SIG-M5 treated with dmso at 0.1 percent for 504 hours (cell line): ENCODE measurements at regions not wholly inside any gene's neighbourhood (a gene's known extent, or its start where the extent isn't known, plus 50 kb on each side); places are given as distances from the start of the nearest gene placed in this dataset.
"Not testable (repeated sequence)": the region's sequence is repeated elsewhere in the genome, so short reads cannot be mapped to it uniquely, and the experiment has no call there.

Source experiments
- DNase-seq: peaks from one replicate; lab custom pipeline; 2025; ENCODE audit not compliant: unreplicated experiment; lab: John Stamatoyannopoulos, UW

GRCh38 chr5:115691814-115692213, 66.0 kb upstream of the TMED7 start:
- DNase-seq, result not testable (repeated sequence)

DNA sequence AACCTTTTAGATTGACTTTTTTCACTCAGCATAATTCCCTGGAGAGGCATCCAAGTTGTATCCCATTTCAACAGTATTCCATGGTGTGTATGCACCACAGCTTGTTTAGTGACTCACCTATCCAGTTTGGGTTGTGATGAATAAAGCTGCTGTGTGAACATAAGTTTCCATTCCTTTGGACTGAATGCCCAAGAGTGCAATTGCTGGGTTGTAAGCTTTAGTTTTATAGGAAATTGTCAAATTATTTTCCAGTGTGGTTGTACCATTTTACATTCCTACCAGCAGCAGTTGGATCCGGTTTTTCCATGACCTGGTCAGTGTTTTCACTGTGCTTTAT, 60.9 kb upstream of the TMED7 start:
- DNase-seq, result no peak

DNA sequence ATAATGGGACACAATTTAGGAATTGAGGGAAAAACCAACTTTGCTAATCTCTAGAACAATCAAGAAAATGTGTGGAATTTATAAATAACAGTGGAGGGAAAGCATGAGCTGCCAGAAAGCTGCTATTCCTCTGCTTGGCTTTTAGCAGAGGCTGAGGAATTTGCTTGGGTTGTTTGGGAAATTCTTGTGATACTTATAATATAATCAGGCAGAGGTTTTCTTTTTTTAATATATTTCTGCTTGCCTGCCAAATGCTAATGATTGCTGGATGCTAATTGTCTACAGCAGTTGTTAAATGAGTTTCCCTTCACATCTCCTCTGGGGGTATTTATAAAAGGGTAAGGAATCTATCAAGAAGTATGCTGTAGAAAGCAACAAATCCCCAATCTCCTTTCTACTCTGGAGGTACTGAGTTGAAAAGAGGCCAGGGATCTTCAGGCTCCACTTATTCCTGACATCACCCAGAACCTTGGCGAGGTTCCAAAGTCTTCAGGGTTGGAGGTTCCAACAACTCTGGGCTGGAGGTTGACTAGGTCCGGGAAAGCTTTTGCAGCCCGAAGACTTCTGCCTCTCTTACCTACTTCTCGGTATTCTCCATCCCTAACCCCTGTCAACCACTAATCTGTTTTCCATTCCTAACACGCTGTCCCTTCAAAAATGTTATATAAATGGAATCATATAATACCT, 60.4 kb upstream of the TMED7 start:
- DNase-seq, result no peak

DNA sequence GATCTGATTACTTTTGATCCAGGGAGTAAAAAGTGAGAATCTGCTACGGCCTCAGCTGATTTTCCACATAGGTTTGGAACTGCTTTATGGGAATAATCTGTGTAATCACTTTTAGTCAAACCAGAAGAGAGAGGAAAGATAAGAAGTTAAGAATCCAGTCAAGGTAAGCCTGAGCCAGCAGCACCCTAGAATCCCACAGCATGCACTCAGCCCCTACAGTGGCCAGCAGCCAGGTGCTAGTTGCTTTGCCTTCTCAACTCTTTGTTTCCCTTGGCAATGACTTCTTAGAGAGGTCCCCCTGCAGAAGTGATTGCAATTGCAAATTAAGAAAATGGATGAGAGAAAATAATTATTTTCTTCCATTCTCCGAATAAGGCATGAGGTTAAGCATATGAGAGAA, 59.7 kb upstream of the TMED7 start:
- DNase-seq, result no peak

GRCh38 chr5:115684513-115685037, 58.7 kb upstream of the TMED7 start:
- DNase-seq, result no peak

DNA sequence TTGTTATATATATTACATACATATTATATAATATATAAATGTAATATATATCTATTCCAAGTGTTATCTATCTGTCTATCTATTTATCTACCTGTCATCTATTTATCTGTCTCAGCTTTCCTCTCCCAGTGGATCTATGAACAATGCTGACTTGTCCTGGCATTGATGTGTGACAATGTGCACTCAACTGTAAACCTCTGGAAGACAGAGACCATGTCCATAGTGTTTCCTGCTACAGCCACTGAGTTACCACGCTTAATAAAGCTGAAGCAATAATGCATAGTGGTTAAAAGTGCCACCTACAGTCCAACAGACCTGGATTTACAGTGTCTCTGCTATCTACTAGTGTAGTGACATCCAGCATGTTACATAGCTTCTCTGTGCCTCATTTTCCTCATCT, 57.2 kb upstream of the TMED7 start:
- DNase-seq, result no peak
